ENCODE measurements at regions not wholly inside any gene's neighbourhood (a gene's known extent, or its start where the extent isn't known, plus 50 kb on each side); places are given as distances from the start of the nearest gene placed in this dataset.
"Not testable (repeated sequence)": the region's sequence is repeated elsewhere in the genome, so short reads cannot be mapped to it uniquely, and the experiment has no call there.

DNA sequence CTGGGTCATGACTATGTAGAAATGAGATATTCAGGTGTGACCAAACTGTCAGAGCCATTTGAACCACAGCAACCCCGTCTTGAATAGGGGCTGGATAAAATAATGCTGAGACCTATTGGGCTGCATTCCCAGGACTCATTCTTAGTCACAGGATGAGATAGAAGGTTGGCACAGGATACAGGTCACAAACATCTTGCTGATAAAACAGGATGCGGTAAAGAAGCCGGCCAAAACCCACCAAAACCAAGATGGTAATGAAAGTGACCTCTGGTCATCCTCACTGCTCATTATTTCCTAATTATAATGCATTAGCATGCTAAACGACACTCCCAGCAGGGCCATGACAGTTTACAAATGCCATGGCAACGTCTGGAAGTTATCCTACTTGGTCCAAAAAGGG is 545.5 kb downstream of the TMEM114 start:
- H3K36me3 Mint-ChIP-seq (ENCODE audit: insufficient read depth, unreplicated experiment): no peaks in the 10 kb centered on the region
- H3K9me3 Mint-ChIP-seq (ENCODE audit: unreplicated experiment): no peaks in the 10 kb centered on the region
- Histone ChIP-seq H3K36me3 (ENCODE audit: control insufficient read depth, insufficient read depth, low read length) (no peaks in the 10 kb centered on the region), H3K27me3 (replicated peaks; ENCODE audit: control insufficient read depth, insufficient read depth, low read length) (no peaks in the 10 kb centered on the region), H3K9me3 (no peaks in the 10 kb centered on the region), H3K4me3 (ENCODE audit: low read depth, low read length) (no peak overlapping the region), H3K4me1 (no peaks in the 10 kb centered on the region)
- H3K27ac Mint-ChIP-seq (ENCODE audit: unreplicated experiment): no peak overlapping the region
- CTCF ChIA-PET: no interaction called here
- H3K27me3 Mint-ChIP-seq (ENCODE audit: insufficient read depth, unreplicated experiment): peaks cover 5% of the 10 kb centered on the region
- intact Hi-C loops (cut with micrococcal nuclease; ENCODE audit: unreplicated experiment): no loop called here
- TF ChIP-seq, protein P1, sequence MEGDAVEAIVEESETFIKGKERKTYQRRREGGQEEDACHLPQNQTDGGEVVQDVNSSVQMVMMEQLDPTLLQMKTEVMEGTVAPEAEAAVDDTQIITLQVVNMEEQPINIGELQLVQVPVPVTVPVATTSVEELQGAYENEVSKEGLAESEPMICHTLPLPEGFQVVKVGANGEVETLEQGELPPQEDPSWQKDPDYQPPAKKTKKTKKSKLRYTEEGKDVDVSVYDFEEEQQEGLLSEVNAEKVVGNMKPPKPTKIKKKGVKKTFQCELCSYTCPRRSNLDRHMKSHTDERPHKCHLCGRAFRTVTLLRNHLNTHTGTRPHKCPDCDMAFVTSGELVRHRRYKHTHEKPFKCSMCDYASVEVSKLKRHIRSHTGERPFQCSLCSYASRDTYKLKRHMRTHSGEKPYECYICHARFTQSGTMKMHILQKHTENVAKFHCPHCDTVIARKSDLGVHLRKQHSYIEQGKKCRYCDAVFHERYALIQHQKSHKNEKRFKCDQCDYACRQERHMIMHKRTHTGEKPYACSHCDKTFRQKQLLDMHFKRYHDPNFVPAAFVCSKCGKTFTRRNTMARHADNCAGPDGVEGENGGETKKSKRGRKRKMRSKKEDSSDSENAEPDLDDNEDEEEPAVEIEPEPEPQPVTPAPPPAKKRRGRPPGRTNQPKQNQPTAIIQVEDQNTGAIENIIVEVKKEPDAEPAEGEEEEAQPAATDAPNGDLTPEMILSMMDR (IDR thresholded peaks at IDR 0.05; ENCODE audit: insufficient read depth in 1 of 2, low read depth in 1 of 2, low read length in 1 of 2, severe bottlenecking in 1 of 2, unreplicated experiment in 1 of 2): no peak
- H3K4me1 Mint-ChIP-seq (ENCODE audit: low read depth, unreplicated experiment): no peaks in the 10 kb centered on the region
- DNase-seq: no peak
- no TSS peak for BruUV-seq (replicated peaks)
- H3K4me3 Mint-ChIP-seq (ENCODE audit: unreplicated experiment): no peak overlapping the region
- POLR2A ChIA-PET: no interaction called here

DNA sequence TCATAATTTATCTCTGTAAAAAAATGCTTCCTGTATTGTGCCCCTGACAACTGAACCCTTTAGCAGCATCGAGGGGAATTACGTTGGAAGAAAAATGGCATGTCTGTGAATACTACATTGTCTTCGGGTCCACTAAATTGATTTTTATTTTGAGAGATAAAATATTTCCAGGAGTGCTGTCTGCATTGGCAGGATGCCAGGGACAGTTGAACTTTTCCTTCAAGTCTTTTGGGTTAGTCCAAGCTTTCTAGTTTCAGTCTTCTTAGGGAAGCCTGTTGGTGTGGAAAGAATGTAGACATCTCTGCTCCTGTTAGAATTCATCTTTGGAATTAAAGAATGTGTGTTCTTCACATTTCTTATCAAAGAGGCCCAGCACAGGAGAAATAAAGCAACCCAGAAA is 557.9 kb downstream of the TMEM114 start:
- no peak overlapping the region for H3K4me3 ChIP-seq (ENCODE audit: low read depth, low read length)
- ChIA-PET CTCF (no interaction called here), POLR2A (no interaction called here)
- Mint-ChIP-seq H3K27ac (ENCODE audit: unreplicated experiment) (no peak overlapping the region), H3K4me3 (ENCODE audit: unreplicated experiment) (no peak overlapping the region), H3K9me3 (ENCODE audit: unreplicated experiment) (no peaks in the 10 kb centered on the region), H3K27me3 (ENCODE audit: insufficient read depth, unreplicated experiment) (peaks cover 4% of the 10 kb centered on the region), H3K36me3 (ENCODE audit: insufficient read depth, unreplicated experiment) (no peaks in the 10 kb centered on the region), H3K4me1 (ENCODE audit: low read depth, unreplicated experiment) (no peaks in the 10 kb centered on the region)
- no peak for DNase-seq
- no TSS peak for BruUV-seq (replicated peaks)
- intact Hi-C loops (cut with micrococcal nuclease; ENCODE audit: unreplicated experiment): no loop called here
- H3K4me1 ChIP-seq: no peaks in the 10 kb centered on the region
- TF ChIP-seq, protein P1 (IDR thresholded peaks at IDR 0.05; ENCODE audit: insufficient read depth in 1 of 2, low read depth in 1 of 2, low read length in 1 of 2, severe bottlenecking in 1 of 2, unreplicated experiment in 1 of 2): no peak
- H3K9me3 ChIP-seq: no peaks in the 10 kb centered on the region
- no peaks in the 10 kb centered on the region for H3K36me3 ChIP-seq (ENCODE audit: control insufficient read depth, insufficient read depth, low read length)
- no peaks in the 10 kb centered on the region for H3K27me3 ChIP-seq (replicated peaks; ENCODE audit: control insufficient read depth, insufficient read depth, low read length)

DNA sequence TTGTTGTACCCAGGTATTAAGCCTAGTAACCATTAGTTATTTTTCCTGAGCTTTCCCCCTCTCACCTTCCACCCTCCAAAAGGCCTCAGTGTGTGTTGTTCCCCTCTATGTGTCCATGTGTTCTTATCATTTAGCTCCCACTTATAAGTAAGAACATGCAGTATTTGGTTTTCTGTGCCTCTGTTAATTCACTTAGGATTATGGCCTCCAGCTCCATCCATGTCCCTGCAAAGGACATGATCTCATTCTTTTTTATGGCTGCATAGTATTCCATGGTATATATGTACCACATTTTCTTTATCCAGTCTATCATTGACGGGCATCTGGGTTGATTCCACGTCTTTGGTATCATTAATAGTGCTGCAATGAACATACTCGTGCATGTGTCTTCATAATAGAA is 560.3 kb downstream of the TMEM114 start:
- H3K4me1 ChIP-seq; H3K27me3 ChIP-seq (replicated peaks; ENCODE audit: control insufficient read depth, insufficient read depth, low read length); POLR2A ChIA-PET; H3K4me3 ChIP-seq (ENCODE audit: low read depth, low read length); H3K27me3 Mint-ChIP-seq (ENCODE audit: insufficient read depth, unreplicated experiment); intact Hi-C loops (cut with micrococcal nuclease; ENCODE audit: unreplicated experiment); H3K9me3 ChIP-seq; H3K9me3 Mint-ChIP-seq (ENCODE audit: unreplicated experiment); H3K27ac Mint-ChIP-seq (ENCODE audit: unreplicated experiment); BruUV-seq (replicated peaks); CTCF ChIA-PET; H3K36me3 ChIP-seq (ENCODE audit: control insufficient read depth, insufficient read depth, low read length); H3K4me3 Mint-ChIP-seq (ENCODE audit: unreplicated experiment); DNase-seq; H3K4me1 Mint-ChIP-seq (ENCODE audit: low read depth, unreplicated experiment); H3K36me3 Mint-ChIP-seq (ENCODE audit: insufficient read depth, unreplicated experiment): not testable (repeated sequence)

DNA sequence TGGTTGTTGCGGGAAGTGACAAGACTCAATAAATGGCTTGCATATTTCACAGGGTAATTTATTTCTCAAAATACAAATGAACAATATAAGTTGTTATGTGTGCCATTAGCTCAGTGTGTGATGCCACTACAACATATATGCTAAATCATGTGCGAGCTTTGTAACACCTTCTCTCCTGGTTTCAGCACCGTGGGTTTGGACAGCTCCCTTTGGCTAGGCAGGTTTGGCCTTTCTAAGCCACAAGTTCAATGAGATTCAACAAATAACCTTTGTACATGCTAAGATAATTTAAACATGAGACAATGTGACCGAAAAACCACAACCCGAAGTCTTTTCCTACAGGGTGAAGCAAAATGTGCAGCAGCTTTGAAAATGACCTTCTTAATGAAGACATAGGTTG is 563.9 kb downstream of the TMEM114 start:
- TF ChIP-seq, protein P1 (IDR thresholded peaks at IDR 0.05; ENCODE audit: insufficient read depth in 1 of 2, low read depth in 1 of 2, low read length in 1 of 2, severe bottlenecking in 1 of 2, unreplicated experiment in 1 of 2): no peak
- Histone ChIP-seq H3K36me3 (ENCODE audit: control insufficient read depth, insufficient read depth, low read length) (no peaks in the 10 kb centered on the region), H3K4me3 (ENCODE audit: low read depth, low read length) (no peak overlapping the region), H3K27me3 (replicated peaks; ENCODE audit: control insufficient read depth, insufficient read depth, low read length) (no peaks in the 10 kb centered on the region), H3K4me1 (no peaks in the 10 kb centered on the region), H3K9me3 (no peaks in the 10 kb centered on the region)
- intact Hi-C loops (cut with micrococcal nuclease; ENCODE audit: unreplicated experiment): no loop called here
- Mint-ChIP-seq H3K27me3 (ENCODE audit: insufficient read depth, unreplicated experiment) (peaks cover 2% of the 10 kb centered on the region), H3K27ac (ENCODE audit: unreplicated experiment) (no peak overlapping the region), H3K9me3 (ENCODE audit: unreplicated experiment) (no peaks in the 10 kb centered on the region), H3K4me1 (ENCODE audit: low read depth, unreplicated experiment) (no peaks in the 10 kb centered on the region), H3K36me3 (ENCODE audit: insufficient read depth, unreplicated experiment) (no peaks in the 10 kb centered on the region), H3K4me3 (ENCODE audit: unreplicated experiment) (no peak overlapping the region)
- no TSS peak for BruUV-seq (replicated peaks)
- ChIA-PET POLR2A (no interaction called here), CTCF (no interaction called here)
- DNase-seq: peak; percentile 30 to 41

All from Caco-2 (cell line).